Kidney tubule cell (primary cell): ENCODE measurements at regions not wholly inside any gene's neighbourhood (a gene's known extent, or its start where the extent isn't known, plus 50 kb on each side); places are given as distances from the start of the nearest gene placed in this dataset.
A peak's percentile ranks its signal among the peaks of the same experiment; 100 is the strongest.
"Not testable (repeated sequence)": the region's sequence is repeated elsewhere in the genome, so short reads cannot be mapped to it uniquely, and the experiment has no call there.

Experiments used
- DNase-seq: peaks from one replicate; pipeline ENCODE4 v3.0.0-alpha.2; 2018; ENCODE audit warnings: low spot score

- DNase-seq: not testable (repeated sequence)
Measured at GRCh38 chr5:100379254-100379858, 155.8 kb upstream of the FAM174A start.

GRCh38 chr5:100364757-100365478 is 170.3 kb upstream of the FAM174A start:
- peak; percentile 10 for DNase-seq

GRCh38 chr5:100364343-100364742 is 170.8 kb upstream of the FAM174A start:
- DNase-seq: peak; percentile 24

GRCh38 chr5:100359998-100360397 is 175.2 kb upstream of the FAM174A start:
- not testable (repeated sequence) for DNase-seq

- DNase-seq: not testable (repeated sequence)
Measured at GRCh38 chr5:100346269-100346668, 188.9 kb upstream of the FAM174A start.

- DNase-seq: not testable (repeated sequence)
Measured at GRCh38 chr5:100341485-100341884, 193.7 kb upstream of the FAM174A start.

GRCh38 chr5:100322483-100322882 is 212.7 kb upstream of the FAM174A start:
- no peak for DNase-seq

- no peak for DNase-seq
Measured at GRCh38 chr5:100319885-100320284, 215.3 kb upstream of the FAM174A start.

GRCh38 chr5:100313657-100314056 is 221.5 kb upstream of the FAM174A start:
- no peak for DNase-seq

DNA sequence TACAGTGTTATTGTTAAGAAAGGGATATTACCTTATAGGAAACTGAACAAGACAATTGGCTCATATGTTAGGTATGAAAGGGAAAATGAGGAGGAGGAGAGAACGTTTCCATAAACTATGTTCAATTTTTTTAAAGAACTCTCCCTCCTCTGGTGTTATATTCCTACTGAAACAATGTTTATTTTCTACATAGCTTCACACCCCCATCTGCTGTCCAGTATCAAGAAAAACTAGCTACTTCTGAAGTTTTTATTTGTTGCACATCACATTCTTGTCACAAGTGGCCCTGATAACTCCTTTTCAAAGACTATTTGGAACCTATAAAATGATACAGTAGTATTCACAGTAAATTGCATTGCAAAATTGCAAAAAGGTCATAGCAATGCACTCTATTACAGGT is 223.4 kb upstream of the FAM174A start:
- peak; percentile 40 for DNase-seq

GRCh38 chr5:100306000-100306399 is 229.2 kb upstream of the FAM174A start:
- DNase-seq: peak; percentile 39

- no peak for DNase-seq
Measured at GRCh38 chr5:100303216-100303615, 232.0 kb upstream of the FAM174A start.

- DNase-seq: no peak
Measured at GRCh38 chr5:100299261-100299660, 235.9 kb upstream of the FAM174A start.

GRCh38 chr5:100276071-100276470 is 259.1 kb upstream of the FAM174A start:
- no peak for DNase-seq

DNA sequence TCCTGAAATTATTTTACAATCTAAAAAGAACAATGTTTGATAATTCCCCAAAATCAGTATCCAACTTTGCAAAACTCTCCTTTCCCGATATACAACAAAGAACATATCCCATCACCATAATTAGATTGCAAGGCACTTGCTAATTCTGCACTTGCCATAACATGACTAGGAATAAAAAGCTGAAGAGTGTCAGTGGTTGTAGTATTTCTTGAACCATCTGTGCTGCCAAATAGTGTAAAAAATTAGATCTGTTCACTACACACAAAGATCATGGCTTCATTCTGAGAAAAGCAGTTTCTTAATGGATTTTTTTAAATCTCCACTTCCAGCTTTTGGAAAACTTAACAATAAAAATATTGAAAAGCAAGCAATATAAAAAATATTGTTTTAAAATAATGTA is 259.5 kb upstream of the FAM174A start:
- no peak for DNase-seq

DNA sequence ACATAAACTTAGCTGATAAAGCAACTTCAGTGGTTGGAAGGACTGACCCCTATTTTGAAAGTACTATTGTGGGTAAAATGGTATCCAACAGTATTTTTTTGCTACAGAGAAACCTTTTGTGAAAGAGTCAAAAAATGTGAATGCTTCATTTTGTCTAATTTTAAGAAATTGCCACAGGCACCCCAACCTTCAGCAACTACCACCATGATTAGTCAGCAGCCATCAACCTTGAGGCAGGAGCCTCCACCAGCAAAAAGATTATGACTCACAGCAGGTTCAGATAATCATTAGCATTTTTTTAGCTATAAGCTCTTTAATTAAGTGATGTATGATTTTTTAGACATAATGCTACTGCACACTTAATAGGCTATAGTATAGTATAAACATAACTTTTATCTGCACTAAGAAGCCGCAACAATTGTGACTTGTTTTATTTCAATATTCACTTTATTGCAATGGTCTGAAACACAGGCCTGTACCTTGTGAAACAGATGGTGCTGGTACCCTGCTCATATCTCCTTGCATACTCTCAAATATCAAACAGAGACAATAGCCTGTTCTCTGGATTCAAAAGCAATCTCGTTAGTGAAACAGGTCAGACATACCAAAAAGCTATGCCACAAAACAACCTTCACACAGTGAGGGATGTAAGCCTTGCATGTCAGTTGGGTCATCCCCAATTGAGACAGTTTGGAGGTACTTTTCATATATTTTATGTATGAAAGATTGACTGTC is 261.2 kb upstream of the FAM174A start:
- DNase-seq: peak; percentile 50

GRCh38 chr5:100270023-100270771 is 265.0 kb upstream of the FAM174A start:
- DNase-seq: peak; percentile 98

DNA sequence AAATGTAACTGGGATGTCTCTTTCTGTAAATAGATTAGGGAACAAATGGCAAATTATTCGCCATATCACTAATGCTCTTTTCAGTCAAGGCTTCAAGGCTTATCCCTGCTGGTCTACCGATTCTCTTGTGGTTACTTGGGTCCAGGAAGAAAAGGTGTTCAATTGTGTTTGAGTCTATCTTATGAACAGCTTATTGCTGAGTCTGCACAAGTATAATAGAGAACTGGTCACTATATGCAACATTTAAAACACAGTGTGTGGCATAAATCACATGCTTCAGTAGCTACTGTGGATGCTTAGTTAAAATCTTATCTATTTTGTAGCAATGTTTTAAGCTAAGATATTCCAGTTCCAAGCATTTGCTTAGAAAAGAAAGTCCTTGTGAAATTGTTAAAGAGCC is 274.2 kb upstream of the FAM174A start:
- DNase-seq: no peak

DNA sequence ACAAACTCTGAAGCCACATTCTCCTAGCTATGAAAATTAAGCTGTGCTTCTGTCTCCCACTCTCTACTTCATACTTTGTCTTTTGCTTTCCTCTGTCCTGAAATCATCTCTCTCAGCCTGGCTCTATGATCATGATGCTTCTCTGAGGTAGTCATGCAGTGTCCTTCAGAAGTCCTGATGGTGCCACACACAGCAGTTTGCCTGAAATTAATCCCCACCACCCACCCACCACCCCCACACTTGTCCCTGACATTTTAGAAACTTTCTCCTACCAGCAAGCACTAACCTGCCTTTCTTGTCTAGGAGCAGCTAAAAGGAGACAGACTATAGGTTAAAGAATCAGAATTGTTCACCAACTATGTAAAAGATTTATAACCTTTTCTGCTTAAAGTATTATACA is 282.2 kb upstream of the FAM174A start:
- no peak for DNase-seq

DNA sequence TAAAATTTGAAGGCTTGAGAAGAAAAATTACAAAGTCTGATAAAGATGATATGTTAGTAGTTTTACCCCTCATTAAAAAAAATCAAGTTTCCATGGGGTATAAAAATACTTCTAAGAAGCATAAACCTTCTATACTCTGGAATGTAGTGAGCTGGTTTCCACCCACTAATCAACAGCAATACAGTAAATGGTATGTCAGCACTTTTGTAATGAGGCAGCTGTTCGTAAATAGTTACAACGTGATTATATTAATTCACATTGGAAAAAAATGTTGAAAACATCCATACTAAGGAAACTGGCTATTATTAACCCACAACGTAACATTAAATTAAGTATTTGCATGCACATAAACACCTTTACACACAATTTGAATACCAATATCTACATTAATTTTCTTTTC is 283.1 kb upstream of the FAM174A start:
- DNase-seq: no peak

- no peak for DNase-seq
Measured at GRCh38 chr5:100249884-100250269, 285.3 kb upstream of the FAM174A start.

DNA sequence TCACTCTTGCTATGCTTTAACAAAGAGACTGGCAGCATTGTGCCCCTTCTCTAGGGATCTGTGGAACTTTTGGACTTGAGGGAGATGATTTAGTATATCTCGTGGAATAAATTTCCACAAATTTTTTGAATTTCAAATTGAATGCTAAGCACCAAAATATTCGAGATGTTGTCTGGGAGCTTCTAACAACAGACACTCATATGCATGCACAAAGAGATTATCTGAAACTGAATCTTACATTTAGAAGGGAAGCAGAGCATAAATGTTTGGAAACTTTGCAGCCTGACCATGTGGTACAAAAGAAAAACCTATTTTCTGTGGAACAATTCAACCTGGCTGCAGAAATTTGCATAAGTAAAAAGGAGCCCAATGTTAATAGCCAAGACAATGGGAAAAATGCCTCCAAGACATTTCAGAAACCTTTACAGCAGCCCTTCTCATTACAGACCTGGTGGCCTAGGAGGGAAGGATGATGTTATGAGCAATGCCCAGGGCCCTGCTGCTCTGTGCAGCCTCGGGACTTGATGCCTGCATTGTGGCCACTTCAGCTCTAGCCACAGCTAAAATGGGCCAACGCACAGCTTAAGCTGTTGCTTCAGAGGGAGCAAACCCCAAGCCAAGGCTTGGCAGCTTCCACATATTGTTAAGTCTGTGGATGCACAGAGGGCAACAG is 285.8 kb upstream of the FAM174A start:
- DNase-seq: no peak
